22Rv1 (cell line): ENCODE measurements at regions not wholly inside any gene's neighbourhood (a gene's known extent, or its start where the extent isn't known, plus 50 kb on each side); places are given as distances from the start of the nearest gene placed in this dataset.

Experiments
- H3K27ac ChIP-seq: fragments of 450-650 bp; 2 replicates; pipeline ENCODE4 v1.5.1; 2017
- CTCF ChIP-seq: fragments of 450-650 bp; IDR thresholded peaks from 2 replicates; pipeline ENCODE4 v1.5.1; 2017; ENCODE audit warnings: mild to moderate bottlenecking
- ZFX ChIP-seq: fragments of 450-650 bp; IDR thresholded peaks from 2 replicates; pipeline ENCODE4 v1.6.1; 2017; ENCODE audit warnings: antibody characterized with exemption, borderline replicate concordance

- TF ChIP-seq ZFX (no peak), CTCF (no peak)
- no peak overlapping the region for H3K27ac ChIP-seq
These were observed 303.2 kb downstream of the ZWINT start for GRCh38 chr10:56057860-56058259.

GRCh38 chr10:56035489-56035888, 325.6 kb downstream of the ZWINT start:
- TF ChIP-seq ZFX, result no peak
- TF ChIP-seq CTCF, result no peak
- no peak overlapping the region for H3K27ac ChIP-seq

- peak overlapping the region; percentile 32 for H3K27ac ChIP-seq
- TF ChIP-seq CTCF, result no peak
- no peak for TF ChIP-seq ZFX
These were observed 332.5 kb downstream of the ZWINT start for GRCh38 chr10:56028298-56029132.

- H3K27ac ChIP-seq, result no peak overlapping the region
- TF ChIP-seq ZFX, result no peak
- no peak for TF ChIP-seq CTCF
These were observed 349.0 kb downstream of the ZWINT start for GRCh38 chr10:56012101-56012500.

- TF ChIP-seq CTCF (no peak), ZFX (no peak)
- H3K27ac ChIP-seq, result no peak overlapping the region
These were observed 357.5 kb downstream of the ZWINT start for GRCh38 chr10:56003555-56003954.

GRCh38 chr10:55989188-55989587, 371.9 kb downstream of the ZWINT start:
- no peak overlapping the region for H3K27ac ChIP-seq
- peak; percentile 36; the same call in 1 of the 2 replicates for TF ChIP-seq CTCF
- TF ChIP-seq ZFX, result no peak

- H3K27ac ChIP-seq, result no peak overlapping the region
- TF ChIP-seq CTCF (no peak), ZFX (no peak)
These were observed 381.9 kb downstream of the ZWINT start for GRCh38 chr10:55979203-55979602.
